ENCODE measurements at regions not wholly inside any gene's neighbourhood (a gene's known extent, or its start where the extent isn't known, plus 50 kb on each side); places are given as distances from the start of the nearest gene placed in this dataset.

DNA sequence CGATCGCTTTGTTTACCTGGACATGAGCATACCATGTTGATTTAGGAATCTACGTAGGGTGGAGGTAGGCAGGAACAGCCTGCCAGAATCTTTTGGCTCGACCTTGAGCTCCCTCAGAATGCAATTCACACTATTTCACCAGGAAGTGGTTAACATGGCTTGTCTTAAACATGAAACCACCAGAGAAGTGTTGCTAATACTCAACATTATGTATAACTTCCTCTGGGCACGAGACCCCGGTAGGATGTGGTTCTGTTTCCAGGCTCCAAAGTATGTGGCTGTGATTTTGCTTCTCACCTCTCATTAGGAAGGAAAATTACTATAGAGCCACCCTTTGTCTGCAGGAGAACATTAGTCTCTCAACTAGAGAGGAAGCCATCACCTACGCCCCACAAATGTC lies 59.0 kb upstream of the VCX3B start:
- Histone ChIP-seq H3F3A (ENCODE audit: low read depth) (no peaks in the 10 kb centered on the region), H3K9me3 (ENCODE audit: insufficient read depth, low read depth, low read length) (no peaks in the 10 kb centered on the region), H3K9me2 (replicated peaks; ENCODE audit: low read depth, low read length) (no peaks in the 10 kb centered on the region), H3K9ac (ENCODE audit: low read depth, low read length, poor library complexity, severe bottlenecking) (no peak overlapping the region), H3K4me3 (ENCODE audit: low read length, poor library complexity, severe bottlenecking) (no peak overlapping the region), H3K4me2 (ENCODE audit: low read depth, low read length, poor library complexity, severe bottlenecking) (no peak overlapping the region), H3K79me2 (ENCODE audit: insufficient read depth, low read length) (no peaks in the 10 kb centered on the region), H3K4me1 (ENCODE audit: insufficient read depth, low read length, poor library complexity, severe bottlenecking) (no peaks in the 10 kb centered on the region), H3K27me3 (ENCODE audit: insufficient read depth, low read length, poor library complexity, severe bottlenecking) (no peaks in the 10 kb centered on the region), H3K36me3 (ENCODE audit: insufficient read depth, low read length) (no peaks in the 10 kb centered on the region), H2AFZ (ENCODE audit: low read length) (no peak overlapping the region), H4K20me1 (ENCODE audit: insufficient read depth, low read length, poor library complexity, severe bottlenecking) (no peaks in the 10 kb centered on the region)
- TF ChIP-seq, protein P1, sequence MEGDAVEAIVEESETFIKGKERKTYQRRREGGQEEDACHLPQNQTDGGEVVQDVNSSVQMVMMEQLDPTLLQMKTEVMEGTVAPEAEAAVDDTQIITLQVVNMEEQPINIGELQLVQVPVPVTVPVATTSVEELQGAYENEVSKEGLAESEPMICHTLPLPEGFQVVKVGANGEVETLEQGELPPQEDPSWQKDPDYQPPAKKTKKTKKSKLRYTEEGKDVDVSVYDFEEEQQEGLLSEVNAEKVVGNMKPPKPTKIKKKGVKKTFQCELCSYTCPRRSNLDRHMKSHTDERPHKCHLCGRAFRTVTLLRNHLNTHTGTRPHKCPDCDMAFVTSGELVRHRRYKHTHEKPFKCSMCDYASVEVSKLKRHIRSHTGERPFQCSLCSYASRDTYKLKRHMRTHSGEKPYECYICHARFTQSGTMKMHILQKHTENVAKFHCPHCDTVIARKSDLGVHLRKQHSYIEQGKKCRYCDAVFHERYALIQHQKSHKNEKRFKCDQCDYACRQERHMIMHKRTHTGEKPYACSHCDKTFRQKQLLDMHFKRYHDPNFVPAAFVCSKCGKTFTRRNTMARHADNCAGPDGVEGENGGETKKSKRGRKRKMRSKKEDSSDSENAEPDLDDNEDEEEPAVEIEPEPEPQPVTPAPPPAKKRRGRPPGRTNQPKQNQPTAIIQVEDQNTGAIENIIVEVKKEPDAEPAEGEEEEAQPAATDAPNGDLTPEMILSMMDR (conservative IDR thresholded peaks at IDR 0.05; ENCODE audit: low read length): no peak
- TF ChIP-seq EZH2phosphoT487 (IDR thresholded peaks at IDR 0.05; ENCODE audit: borderline replicate concordance): no peak

DNA sequence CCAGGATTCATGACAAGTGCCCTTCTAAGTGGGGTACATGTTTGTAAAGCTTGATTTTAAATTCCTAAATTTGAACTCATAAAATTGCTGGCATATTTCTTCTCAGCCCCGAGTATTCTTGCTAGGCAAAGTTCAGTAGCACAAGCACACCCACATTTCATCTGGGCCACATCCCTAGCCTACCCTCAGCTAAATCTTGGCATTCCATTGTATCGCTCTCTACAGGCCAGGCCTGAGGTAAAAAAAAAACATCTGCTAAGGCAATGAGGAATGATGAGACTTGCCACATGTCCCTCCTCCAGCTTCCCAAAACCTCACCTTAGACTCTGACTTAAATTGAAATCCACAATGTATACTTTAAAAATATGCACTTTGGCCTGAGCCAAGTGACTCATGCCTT lies 51.4 kb upstream of the VCX3B start:
- H3K9me3 ChIP-seq (ENCODE audit: insufficient read depth, low read depth, low read length): no peaks in the 10 kb centered on the region
- TF ChIP-seq EZH2phosphoT487 (IDR thresholded peaks at IDR 0.05; ENCODE audit: borderline replicate concordance): no peak
- TF ChIP-seq, protein P1 (conservative IDR thresholded peaks at IDR 0.05; ENCODE audit: low read length): no peak
- no peaks in the 10 kb centered on the region for H3K36me3 ChIP-seq (ENCODE audit: insufficient read depth, low read length)
- no peak overlapping the region for H2AFZ ChIP-seq (ENCODE audit: low read length)
- H3K4me2 ChIP-seq (ENCODE audit: low read depth, low read length, poor library complexity, severe bottlenecking): no peak overlapping the region
- H3K79me2 ChIP-seq (ENCODE audit: insufficient read depth, low read length): no peaks in the 10 kb centered on the region
- no peak overlapping the region for H3K9ac ChIP-seq (ENCODE audit: low read depth, low read length, poor library complexity, severe bottlenecking)
- no peaks in the 10 kb centered on the region for H3K9me2 ChIP-seq (replicated peaks; ENCODE audit: low read depth, low read length)
- H3K4me3 ChIP-seq (ENCODE audit: low read length, poor library complexity, severe bottlenecking): no peak overlapping the region
- H3K27me3 ChIP-seq (ENCODE audit: insufficient read depth, low read length, poor library complexity, severe bottlenecking): no peaks in the 10 kb centered on the region
- no peaks in the 10 kb centered on the region for H3K4me1 ChIP-seq (ENCODE audit: insufficient read depth, low read length, poor library complexity, severe bottlenecking)
- no peaks in the 10 kb centered on the region for H3F3A ChIP-seq (ENCODE audit: low read depth)
- no peaks in the 10 kb centered on the region for H4K20me1 ChIP-seq (ENCODE audit: insufficient read depth, low read length, poor library complexity, severe bottlenecking)

Data from Loucy (cell line).